ENCODE measurements at regions not wholly inside any gene's neighbourhood (a gene's known extent, or its start where the extent isn't known, plus 50 kb on each side); places are given as distances from the start of the nearest gene placed in this dataset.

- no peak overlapping the region for H3K27ac ChIP-seq (ENCODE audit: low read depth in 1 of 2, low read length in 1 of 2)
- H3K9me3 ChIP-seq (ENCODE audit: control insufficient read depth in 2 of 2, insufficient read depth in 1 of 2, low read length in 1 of 2): no peaks in the 10 kb centered on the region
- no peak for DNase-seq (ENCODE audit: low read depth in 6 of 9, low spot score in 9 of 9)
Measured at GRCh38 chr16:50932348-50932935, 190.6 kb downstream of the CYLD start.

GRCh38 chr16:50928065-50928464 lies 186.2 kb downstream of the CYLD start:
- no peaks in the 10 kb centered on the region for H3K9me3 ChIP-seq (ENCODE audit: control insufficient read depth in 2 of 2, insufficient read depth in 1 of 2, low read length in 1 of 2)
- no peak overlapping the region for H3K27ac ChIP-seq (ENCODE audit: low read depth in 1 of 2, low read length in 1 of 2)
- H3K36me3 ChIP-seq (ENCODE audit: control insufficient read depth in 2 of 2, insufficient read depth in 2 of 2, low read length in 1 of 2): no peaks in the 10 kb centered on the region
- H3K4me1 ChIP-seq (ENCODE audit: control insufficient read depth in 2 of 2, insufficient read depth in 2 of 2, low read length in 2 of 2): no peaks in the 10 kb centered on the region
- H3K4me3 ChIP-seq (ENCODE audit: low read length in 2 of 2): no peak overlapping the region
- DNase-seq (ENCODE audit: low read depth in 6 of 9, low spot score in 9 of 9): no peak
- WGBS: 90% methylated on average over 5 of the region's 5 CpGs
- no peaks in the 10 kb centered on the region for H3K27me3 ChIP-seq (ENCODE audit: control insufficient read depth in 2 of 2, insufficient read depth in 1 of 2, low read length in 1 of 2)

More at GRCh38 chr16:50932348-50932935, 190.6 kb downstream of the CYLD start:
- H3K36me3 ChIP-seq (ENCODE audit: control insufficient read depth in 2 of 2, insufficient read depth in 2 of 2, low read length in 1 of 2): no peaks in the 10 kb centered on the region
- H3K4me1 ChIP-seq (ENCODE audit: control insufficient read depth in 2 of 2, insufficient read depth in 2 of 2, low read length in 2 of 2): no peaks in the 10 kb centered on the region
- no peaks in the 10 kb centered on the region for H3K27me3 ChIP-seq (ENCODE audit: control insufficient read depth in 2 of 2, insufficient read depth in 1 of 2, low read length in 1 of 2)
- H3K4me3 ChIP-seq (ENCODE audit: low read length in 2 of 2): no peak overlapping the region

- DNase-seq (ENCODE audit: low read depth in 6 of 9, low spot score in 9 of 9): no peak
- Histone ChIP-seq H3K9me3 (ENCODE audit: control insufficient read depth in 2 of 2, insufficient read depth in 1 of 2, low read length in 1 of 2) (no peaks in the 10 kb centered on the region), H3K4me1 (ENCODE audit: control insufficient read depth in 2 of 2, insufficient read depth in 2 of 2, low read length in 2 of 2) (no peaks in the 10 kb centered on the region), H3K27ac (ENCODE audit: low read depth in 1 of 2, low read length in 1 of 2) (no peak overlapping the region), H3K4me3 (ENCODE audit: low read length in 2 of 2) (no peak overlapping the region), H3K27me3 (ENCODE audit: control insufficient read depth in 2 of 2, insufficient read depth in 1 of 2, low read length in 1 of 2) (no peaks in the 10 kb centered on the region), H3K36me3 (ENCODE audit: control insufficient read depth in 2 of 2, insufficient read depth in 2 of 2, low read length in 1 of 2) (no peaks in the 10 kb centered on the region)
- WGBS: 93% methylated on average over 7 of the region's 7 CpGs
Measured at GRCh38 chr16:50925758-50926357, 184.0 kb downstream of the CYLD start.

GRCh38 chr16:50924759-50925545 lies 183.1 kb downstream of the CYLD start:
- Histone ChIP-seq H3K36me3 (ENCODE audit: control insufficient read depth in 2 of 2, insufficient read depth in 2 of 2, low read length in 1 of 2) (no peaks in the 10 kb centered on the region), H3K27ac (ENCODE audit: low read depth in 1 of 2, low read length in 1 of 2) (no peak overlapping the region), H3K27me3 (ENCODE audit: control insufficient read depth in 2 of 2, insufficient read depth in 1 of 2, low read length in 1 of 2) (no peaks in the 10 kb centered on the region), H3K4me1 (ENCODE audit: control insufficient read depth in 2 of 2, insufficient read depth in 2 of 2, low read length in 2 of 2) (no peaks in the 10 kb centered on the region), H3K4me3 (ENCODE audit: low read length in 2 of 2) (no peak overlapping the region), H3K9me3 (ENCODE audit: control insufficient read depth in 2 of 2, insufficient read depth in 1 of 2, low read length in 1 of 2) (no peaks in the 10 kb centered on the region)
- no peak for DNase-seq (ENCODE audit: low read depth in 6 of 9, low spot score in 9 of 9)
- 93% methylated on average over 8 of the region's 8 CpGs for WGBS

GRCh38 chr16:50917950-50918703 lies 176.2 kb downstream of the CYLD start:
- H3K4me3 ChIP-seq (ENCODE audit: low read length in 2 of 2): no peak overlapping the region
- H3K36me3 ChIP-seq (ENCODE audit: control insufficient read depth in 2 of 2, insufficient read depth in 2 of 2, low read length in 1 of 2): no peaks in the 10 kb centered on the region
- DNase-seq (ENCODE audit: low read depth in 6 of 9, low spot score in 9 of 9): no peak
- no peaks in the 10 kb centered on the region for H3K4me1 ChIP-seq (ENCODE audit: control insufficient read depth in 2 of 2, insufficient read depth in 2 of 2, low read length in 2 of 2)
- peaks cover 0 to 2% of the 10 kb centered on the region in 2 donors for H3K9me3 ChIP-seq (ENCODE audit: control insufficient read depth in 2 of 2, insufficient read depth in 1 of 2, low read length in 1 of 2)
- H3K27me3 ChIP-seq (ENCODE audit: control insufficient read depth in 2 of 2, insufficient read depth in 1 of 2, low read length in 1 of 2): no peaks in the 10 kb centered on the region
- H3K27ac ChIP-seq (ENCODE audit: low read depth in 1 of 2, low read length in 1 of 2): no peak overlapping the region
- 85% methylated on average over 16 of the region's 16 CpGs for WGBS

GRCh38 chr16:50916040-50916439 lies 174.2 kb downstream of the CYLD start:
- no peaks in the 10 kb centered on the region for H3K36me3 ChIP-seq (ENCODE audit: control insufficient read depth in 2 of 2, insufficient read depth in 2 of 2, low read length in 1 of 2)
- H3K4me1 ChIP-seq (ENCODE audit: control insufficient read depth in 2 of 2, insufficient read depth in 2 of 2, low read length in 2 of 2): no peaks in the 10 kb centered on the region
- DNase-seq (ENCODE audit: low read depth in 6 of 9, low spot score in 9 of 9): no peak
- no peaks in the 10 kb centered on the region for H3K27me3 ChIP-seq (ENCODE audit: control insufficient read depth in 2 of 2, insufficient read depth in 1 of 2, low read length in 1 of 2)
- no peak overlapping the region for H3K4me3 ChIP-seq (ENCODE audit: low read length in 2 of 2)
- H3K27ac ChIP-seq (ENCODE audit: low read depth in 1 of 2, low read length in 1 of 2): no peak overlapping the region
- H3K9me3 ChIP-seq (ENCODE audit: control insufficient read depth in 2 of 2, insufficient read depth in 1 of 2, low read length in 1 of 2): peaks cover 0 to 2% of the 10 kb centered on the region in 2 donors

GRCh38 chr16:50915120-50915519 lies 173.2 kb downstream of the CYLD start:
- no peaks in the 10 kb centered on the region for H3K36me3 ChIP-seq (ENCODE audit: control insufficient read depth in 2 of 2, insufficient read depth in 2 of 2, low read length in 1 of 2)
- H3K4me1 ChIP-seq (ENCODE audit: control insufficient read depth in 2 of 2, insufficient read depth in 2 of 2, low read length in 2 of 2): no peaks in the 10 kb centered on the region
- H3K4me3 ChIP-seq (ENCODE audit: low read length in 2 of 2): no peak overlapping the region
- H3K27me3 ChIP-seq (ENCODE audit: control insufficient read depth in 2 of 2, insufficient read depth in 1 of 2, low read length in 1 of 2): no peaks in the 10 kb centered on the region
- H3K27ac ChIP-seq (ENCODE audit: low read depth in 1 of 2, low read length in 1 of 2): no peak overlapping the region
- 71% methylated on average over 2 of the region's 2 CpGs for WGBS
- DNase-seq (ENCODE audit: low read depth in 6 of 9, low spot score in 9 of 9): no peak
- peaks cover 0 to 2% of the 10 kb centered on the region in 2 donors for H3K9me3 ChIP-seq (ENCODE audit: control insufficient read depth in 2 of 2, insufficient read depth in 1 of 2, low read length in 1 of 2)

- H3K27me3 ChIP-seq (ENCODE audit: control insufficient read depth in 2 of 2, insufficient read depth in 1 of 2, low read length in 1 of 2): no peaks in the 10 kb centered on the region
- no peaks in the 10 kb centered on the region for H3K9me3 ChIP-seq (ENCODE audit: control insufficient read depth in 2 of 2, insufficient read depth in 1 of 2, low read length in 1 of 2)
- no peak overlapping the region for H3K4me3 ChIP-seq (ENCODE audit: low read length in 2 of 2)
- no peak overlapping the region for H3K27ac ChIP-seq (ENCODE audit: low read depth in 1 of 2, low read length in 1 of 2)
- H3K36me3 ChIP-seq (ENCODE audit: control insufficient read depth in 2 of 2, insufficient read depth in 2 of 2, low read length in 1 of 2): no peaks in the 10 kb centered on the region
- no peak for DNase-seq (ENCODE audit: low read depth in 6 of 9, low spot score in 9 of 9)
- no peaks in the 10 kb centered on the region for H3K4me1 ChIP-seq (ENCODE audit: control insufficient read depth in 2 of 2, insufficient read depth in 2 of 2, low read length in 2 of 2)
- 69% methylated on average over 10 of the region's 10 CpGs for WGBS
Measured at GRCh38 chr16:50910736-50911100, 168.8 kb downstream of the CYLD start.
